ENCODE measurements at regions not wholly inside any gene's neighbourhood (a gene's known extent, or its start where the extent isn't known, plus 50 kb on each side); places are given as distances from the start of the nearest gene placed in this dataset.

GRCh38 chr9:20032413-20033006 lies 243.7 kb upstream of the SLC24A2 start:
- intact Hi-C loops (cut with micrococcal nuclease) (no loop called here), dilution Hi-C loops (cut with HindIII; ENCODE audit: low sequenced_read_pairs, unreplicated experiment) (no loop called here), in situ Hi-C loops (cut with MboI; ENCODE audit: low sequenced_read_pairs) (no loop called here)
- H3K27me3 ChIP-seq (ENCODE audit: control insufficient read depth, insufficient read depth, low read length) = peaks cover 8% of the 10 kb centered on the region
- H4K5ac ChIP-seq (ENCODE audit: low read depth, low read length) = no peak overlapping the region
- no peak overlapping the region for H2AFZ ChIP-seq (replicated peaks; ENCODE audit: low read length, poor library complexity)
- no peak overlapping the region for H2BK120ac ChIP-seq (ENCODE audit: low read depth, low read length)
- H2AK5ac ChIP-seq (ENCODE audit: low read depth, low read length) = no peak overlapping the region
- no peak for ATAC-seq (ENCODE audit: low read depth)
- H3K4me2 ChIP-seq (ENCODE audit: low read depth, low read length) = no peak overlapping the region
- no peak overlapping the region for H2BK20ac ChIP-seq (ENCODE audit: low read depth, low read length)
- H3K9ac ChIP-seq (ENCODE audit: low read depth, low read length) = no peak overlapping the region
- H3K9me1 ChIP-seq (ENCODE audit: insufficient read depth, low read length) = no peaks in the 10 kb centered on the region
- no peaks in the 10 kb centered on the region for H3K79me1 ChIP-seq (ENCODE audit: low read depth in 1 of 2, low read length in 2 of 2)
- no peak overlapping the region for H3K56ac ChIP-seq (ENCODE audit: extremely low read depth, insufficient read depth, low read length)
- H3K18ac ChIP-seq (ENCODE audit: low read depth, low read length) = no peak overlapping the region
- ChIA-PET POLR2A (ENCODE audit: unreplicated experiment) (no interaction called here), CTCF (interaction anchor here (1.0 kb wide), 1 partner anchor 12 kb away, joined by 3 read pairs; no protein-coding TSS in a partner anchor)
- DNase-seq = no peak
- WGBS, 2 experiments (ENCODE audit: extremely low coverage in 2 of 2, insufficient read length in 1 of 2) = no CpG with 5 or more reads among the region's 8 CpGs
- no peaks in the 10 kb centered on the region for H3K9me3 ChIP-seq (ENCODE audit: control insufficient read depth, insufficient read depth, low read length)
- no peak overlapping the region for H2BK5ac ChIP-seq (ENCODE audit: low read depth, low read length, poor library complexity, severe bottlenecking)
- no peak overlapping the region for H2AK9ac ChIP-seq (replicated peaks; ENCODE audit: low read depth, low read length, poor library complexity)
- TF ChIP-seq SMC3 (IDR thresholded peaks at IDR 0.05; ENCODE audit: low read depth, low read length) = no peak
- TF ChIP-seq FOS (IDR thresholded peaks at IDR 0.05; ENCODE audit: low read depth, low read length) = no peak
- TF ChIP-seq RCOR1 (IDR thresholded peaks at IDR 0.05; ENCODE audit: insufficient replicate concordance, low read length) = no peak
- TF ChIP-seq CEBPB (IDR thresholded peaks at IDR 0.05; ENCODE audit: low read depth, low read length) = no peak
- TF ChIP-seq, protein P1, sequence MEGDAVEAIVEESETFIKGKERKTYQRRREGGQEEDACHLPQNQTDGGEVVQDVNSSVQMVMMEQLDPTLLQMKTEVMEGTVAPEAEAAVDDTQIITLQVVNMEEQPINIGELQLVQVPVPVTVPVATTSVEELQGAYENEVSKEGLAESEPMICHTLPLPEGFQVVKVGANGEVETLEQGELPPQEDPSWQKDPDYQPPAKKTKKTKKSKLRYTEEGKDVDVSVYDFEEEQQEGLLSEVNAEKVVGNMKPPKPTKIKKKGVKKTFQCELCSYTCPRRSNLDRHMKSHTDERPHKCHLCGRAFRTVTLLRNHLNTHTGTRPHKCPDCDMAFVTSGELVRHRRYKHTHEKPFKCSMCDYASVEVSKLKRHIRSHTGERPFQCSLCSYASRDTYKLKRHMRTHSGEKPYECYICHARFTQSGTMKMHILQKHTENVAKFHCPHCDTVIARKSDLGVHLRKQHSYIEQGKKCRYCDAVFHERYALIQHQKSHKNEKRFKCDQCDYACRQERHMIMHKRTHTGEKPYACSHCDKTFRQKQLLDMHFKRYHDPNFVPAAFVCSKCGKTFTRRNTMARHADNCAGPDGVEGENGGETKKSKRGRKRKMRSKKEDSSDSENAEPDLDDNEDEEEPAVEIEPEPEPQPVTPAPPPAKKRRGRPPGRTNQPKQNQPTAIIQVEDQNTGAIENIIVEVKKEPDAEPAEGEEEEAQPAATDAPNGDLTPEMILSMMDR (conservative IDR thresholded peaks at IDR 0.05; ENCODE audit: low read depth, low read length) = no peak
- TF ChIP-seq POLR2A (IDR thresholded peaks at IDR 0.05; ENCODE audit: low read depth, low read length) = no peak
- no peak for TF ChIP-seq CHD1 (IDR thresholded peaks at IDR 0.05; ENCODE audit: low read depth, low read length)
- TF ChIP-seq MXI1 (IDR thresholded peaks at IDR 0.05; ENCODE audit: borderline replicate concordance, low read depth, low read length) = no peak
- H3K36me3 ChIP-seq (ENCODE audit: control insufficient read depth, insufficient read depth, low read length) = no peaks in the 10 kb centered on the region
- no peaks in the 10 kb centered on the region; the same call in 1 of the 2 replicates for H3K4me1 ChIP-seq (ENCODE audit: control insufficient read depth, insufficient read depth, low read length)
- no peak overlapping the region for H4K91ac ChIP-seq (ENCODE audit: insufficient read depth, low read depth, low read length)
- H3K23ac ChIP-seq (ENCODE audit: low read depth, low read length) = no peak overlapping the region
- no peak overlapping the region for H3K14ac ChIP-seq (replicated peaks; ENCODE audit: low read depth, low read length)
- H3K4ac ChIP-seq (ENCODE audit: low read depth, low read length) = no peak overlapping the region
- no peak overlapping the region for H3K4me3 ChIP-seq (ENCODE audit: insufficient read depth, low read depth, low read length)
- H3K27ac ChIP-seq (ENCODE audit: insufficient read depth, low read length) = no peak overlapping the region
- H4K8ac ChIP-seq (ENCODE audit: low read depth in 2 of 2, low read length in 2 of 2) = no peak overlapping the region
- H4K20me1 ChIP-seq (ENCODE audit: insufficient read depth, low read length) = no peaks in the 10 kb centered on the region
- no peak overlapping the region for H2BK15ac ChIP-seq (ENCODE audit: low read depth, low read length)
- BruUV-seq (replicated peaks) = no TSS peak
